ENCODE measurements at regions not wholly inside any gene's neighbourhood (a gene's known extent, or its start where the extent isn't known, plus 50 kb on each side); places are given as distances from the start of the nearest gene placed in this dataset.

GRCh38 chr18:2310886-2311285, 260.4 kb downstream of the METTL4 start:
- DNase-seq: no peak
- CTCF ChIA-PET: interaction anchor here (1.9 kb wide), 1 partner anchor 9 kb away, joined by 5 read pairs; no protein-coding TSS in a partner anchor
- 91% methylated on average over 8 of the region's 9 CpGs for WGBS (ENCODE audit: insufficient coverage)

GRCh38 chr18:2312440-2312839, 258.9 kb downstream of the METTL4 start:
- no peaks in the 10 kb centered on the region for H3K4me1 ChIP-seq (ENCODE audit: control extremely low read depth in 1 of 4, control insufficient read depth in 4 of 4, insufficient read depth in 4 of 4, low read length in 3 of 4)
- ChIA-PET POLR2A (no interaction called here), CTCF (no interaction called here)
- H3K9me3 ChIP-seq (ENCODE audit: control extremely low read depth in 1 of 5, control insufficient read depth in 4 of 5, insufficient read depth in 2 of 5, low read depth in 1 of 5, low read length in 4 of 5): no peaks in the 10 kb centered on the region
- no peak overlapping the region for H3K27ac ChIP-seq (ENCODE audit: insufficient read depth in 1 of 2, low read depth in 1 of 2, low read length in 2 of 2, poor library complexity in 1 of 2, severe bottlenecking in 2 of 2)
- no peaks in the 10 kb centered on the region for H3K36me3 ChIP-seq (ENCODE audit: control insufficient read depth in 4 of 4, insufficient read depth in 4 of 4, low read length in 3 of 4)
- 37% methylated on average over 3 of the region's 4 CpGs for WGBS (ENCODE audit: insufficient coverage)
- H3K27me3 ChIP-seq (replicated peaks in 2 of 5; ENCODE audit: control insufficient read depth in 4 of 5, insufficient read depth in 5 of 5, low read length in 4 of 5): peaks cover 0 to 2% (median 0%) of the 10 kb centered on the region in 5 experiments
- DNase-seq: no peak
- H3K4me3 ChIP-seq (ENCODE audit: control insufficient read depth in 1 of 7, extremely low read depth in 1 of 7, insufficient read depth in 4 of 7, low read depth in 2 of 7, low read length in 6 of 7): no peak overlapping the region

More at GRCh38 chr18:2310886-2311285, 260.4 kb downstream of the METTL4 start:
- POLR2A ChIA-PET: no interaction called here
- Histone ChIP-seq H3K9me3 (ENCODE audit: control extremely low read depth in 1 of 5, control insufficient read depth in 4 of 5, insufficient read depth in 2 of 5, low read depth in 1 of 5, low read length in 4 of 5) (no peaks in the 10 kb centered on the region), H3K4me1 (ENCODE audit: control extremely low read depth in 1 of 4, control insufficient read depth in 4 of 4, insufficient read depth in 4 of 4, low read length in 3 of 4) (no peaks in the 10 kb centered on the region), H3K27ac (ENCODE audit: insufficient read depth in 1 of 2, low read depth in 1 of 2, low read length in 2 of 2, poor library complexity in 1 of 2, severe bottlenecking in 2 of 2) (no peak overlapping the region), H3K4me3 (ENCODE audit: control insufficient read depth in 1 of 7, extremely low read depth in 1 of 7, insufficient read depth in 4 of 7, low read depth in 2 of 7, low read length in 6 of 7) (no peak overlapping the region), H3K27me3 (replicated peaks in 2 of 5; ENCODE audit: control insufficient read depth in 4 of 5, insufficient read depth in 5 of 5, low read length in 4 of 5) (peaks cover 0 to 2% (median 0%) of the 10 kb centered on the region in 5 experiments), H3K36me3 (ENCODE audit: control insufficient read depth in 4 of 4, insufficient read depth in 4 of 4, low read length in 3 of 4) (no peaks in the 10 kb centered on the region)

- Histone ChIP-seq H3K36me3 (ENCODE audit: control insufficient read depth in 4 of 4, insufficient read depth in 4 of 4, low read length in 3 of 4) (no peaks in the 10 kb centered on the region), H3K4me1 (ENCODE audit: control extremely low read depth in 1 of 4, control insufficient read depth in 4 of 4, insufficient read depth in 4 of 4, low read length in 3 of 4) (no peaks in the 10 kb centered on the region), H3K4me3 (ENCODE audit: control insufficient read depth in 1 of 7, extremely low read depth in 1 of 7, insufficient read depth in 4 of 7, low read depth in 2 of 7, low read length in 6 of 7) (no peak overlapping the region), H3K27me3 (replicated peaks in 2 of 5; ENCODE audit: control insufficient read depth in 4 of 5, insufficient read depth in 5 of 5, low read length in 4 of 5) (peaks cover 0 to 2% (median 0%) of the 10 kb centered on the region in 5 experiments), H3K27ac (ENCODE audit: insufficient read depth in 1 of 2, low read depth in 1 of 2, low read length in 2 of 2, poor library complexity in 1 of 2, severe bottlenecking in 2 of 2) (no peak overlapping the region), H3K9me3 (ENCODE audit: control extremely low read depth in 1 of 5, control insufficient read depth in 4 of 5, insufficient read depth in 2 of 5, low read depth in 1 of 5, low read length in 4 of 5) (no peaks in the 10 kb centered on the region)
- no CpG with 5 or more reads among the region's 3 CpGs for WGBS (ENCODE audit: insufficient coverage)
- CTCF ChIA-PET: no interaction called here
- POLR2A ChIA-PET: no interaction called here
- no peak for DNase-seq
Observed at GRCh38 chr18:2313332-2313731, 258.0 kb downstream of the METTL4 start.

- Histone ChIP-seq H3K4me1 (ENCODE audit: control extremely low read depth in 1 of 4, control insufficient read depth in 4 of 4, insufficient read depth in 4 of 4, low read length in 3 of 4) (no peaks in the 10 kb centered on the region), H3K4me3 (ENCODE audit: control insufficient read depth in 1 of 7, extremely low read depth in 1 of 7, insufficient read depth in 4 of 7, low read depth in 2 of 7, low read length in 6 of 7) (no peak overlapping the region), H3K27ac (ENCODE audit: insufficient read depth in 1 of 2, low read depth in 1 of 2, low read length in 2 of 2, poor library complexity in 1 of 2, severe bottlenecking in 2 of 2) (no peak overlapping the region), H3K27me3 (replicated peaks in 2 of 5; ENCODE audit: control insufficient read depth in 4 of 5, insufficient read depth in 5 of 5, low read length in 4 of 5) (peaks cover 0 to 2% (median 0%) of the 10 kb centered on the region in 5 experiments), H3K9me3 (ENCODE audit: control extremely low read depth in 1 of 5, control insufficient read depth in 4 of 5, insufficient read depth in 2 of 5, low read depth in 1 of 5, low read length in 4 of 5) (peaks cover 0 to 4% (median 0%) of the 10 kb centered on the region in 5 experiments), H3K36me3 (ENCODE audit: control insufficient read depth in 4 of 4, insufficient read depth in 4 of 4, low read length in 3 of 4) (no peaks in the 10 kb centered on the region)
- POLR2A ChIA-PET: no interaction called here
- DNase-seq: no peak
- CTCF ChIA-PET: no interaction called here
- WGBS (ENCODE audit: insufficient coverage): no CpG with 5 or more reads among the region's 3 CpGs
Observed at GRCh38 chr18:2316082-2316750, 255.1 kb downstream of the METTL4 start.

DNA sequence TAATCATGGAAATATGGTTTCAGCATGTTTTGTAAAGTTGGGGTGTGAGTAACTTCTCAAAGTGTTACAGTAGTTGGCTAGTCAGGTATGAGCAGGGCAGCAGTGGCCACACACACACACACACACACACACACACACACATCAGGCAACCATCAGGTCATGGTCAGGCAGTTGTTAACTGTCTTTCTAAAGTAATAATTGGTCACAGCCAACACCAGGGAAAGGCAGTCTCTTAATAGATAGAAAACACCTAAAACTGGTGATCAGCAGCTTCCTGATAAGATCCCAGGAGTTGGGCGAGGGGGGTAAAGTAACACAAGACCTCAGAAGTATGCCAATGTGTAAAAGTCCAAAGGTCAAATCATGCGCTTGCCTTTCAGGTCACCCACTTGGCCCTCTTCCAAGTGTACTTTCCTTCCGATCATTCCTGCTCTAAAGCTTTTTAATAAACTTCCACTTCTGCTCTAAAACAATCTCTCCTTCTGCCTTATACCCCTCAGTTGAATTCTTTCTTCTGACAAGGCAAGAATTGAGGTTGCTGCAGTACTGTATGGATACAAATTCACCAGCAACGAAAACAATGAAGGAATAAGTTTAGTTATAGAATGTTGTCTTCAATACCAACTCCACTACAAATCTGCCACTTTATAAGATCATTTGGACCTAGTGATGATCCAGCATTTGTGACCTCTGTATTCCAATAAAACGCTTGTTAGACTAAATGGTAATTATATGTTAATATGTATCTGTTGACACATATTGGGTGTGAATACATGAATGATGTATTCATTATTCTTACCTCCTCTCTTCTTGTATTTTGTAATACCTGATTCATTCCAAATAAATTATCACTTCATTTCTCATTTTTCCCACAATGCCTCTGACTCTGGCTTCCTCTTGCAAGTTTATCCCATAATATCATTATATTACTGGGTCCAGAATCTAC, 254.3 kb downstream of the METTL4 start:
- WGBS (ENCODE audit: insufficient coverage): 97% methylated on average over 3 of the region's 5 CpGs

GRCh38 chr18:2324459-2324858, 246.8 kb downstream of the METTL4 start:
- Histone ChIP-seq H3K4me3 (ENCODE audit: control insufficient read depth in 1 of 7, extremely low read depth in 1 of 7, insufficient read depth in 4 of 7, low read depth in 2 of 7, low read length in 6 of 7) (no peak overlapping the region), H3K27ac (ENCODE audit: insufficient read depth in 1 of 2, low read depth in 1 of 2, low read length in 2 of 2, poor library complexity in 1 of 2, severe bottlenecking in 2 of 2) (no peak overlapping the region), H3K9me3 (ENCODE audit: control extremely low read depth in 1 of 5, control insufficient read depth in 4 of 5, insufficient read depth in 2 of 5, low read depth in 1 of 5, low read length in 4 of 5) (peaks cover 0 to 4% (median 0%) of the 10 kb centered on the region in 5 experiments), H3K27me3 (replicated peaks in 2 of 5; ENCODE audit: control insufficient read depth in 4 of 5, insufficient read depth in 5 of 5, low read length in 4 of 5) (no peaks in the 10 kb centered on the region), H3K4me1 (ENCODE audit: control extremely low read depth in 1 of 4, control insufficient read depth in 4 of 4, insufficient read depth in 4 of 4, low read length in 3 of 4) (no peaks in the 10 kb centered on the region), H3K36me3 (ENCODE audit: control insufficient read depth in 4 of 4, insufficient read depth in 4 of 4, low read length in 3 of 4) (no peaks in the 10 kb centered on the region)
- ChIA-PET POLR2A (no interaction called here), CTCF (no interaction called here)
- no peak for DNase-seq

More for the DNA sequence above, 254.3 kb downstream of the METTL4 start:
- Histone ChIP-seq H3K27ac (ENCODE audit: insufficient read depth in 1 of 2, low read depth in 1 of 2, low read length in 2 of 2, poor library complexity in 1 of 2, severe bottlenecking in 2 of 2) (no peak overlapping the region), H3K27me3 (replicated peaks in 2 of 5; ENCODE audit: control insufficient read depth in 4 of 5, insufficient read depth in 5 of 5, low read length in 4 of 5) (peaks cover 0 to 2% (median 0%) of the 10 kb centered on the region in 5 experiments), H3K9me3 (ENCODE audit: control extremely low read depth in 1 of 5, control insufficient read depth in 4 of 5, insufficient read depth in 2 of 5, low read depth in 1 of 5, low read length in 4 of 5) (peaks cover 0 to 4% (median 0%) of the 10 kb centered on the region in 5 experiments), H3K4me3 (ENCODE audit: control insufficient read depth in 1 of 7, extremely low read depth in 1 of 7, insufficient read depth in 4 of 7, low read depth in 2 of 7, low read length in 6 of 7) (no peak overlapping the region), H3K36me3 (ENCODE audit: control insufficient read depth in 4 of 4, insufficient read depth in 4 of 4, low read length in 3 of 4) (no peaks in the 10 kb centered on the region), H3K4me1 (ENCODE audit: control extremely low read depth in 1 of 4, control insufficient read depth in 4 of 4, insufficient read depth in 4 of 4, low read length in 3 of 4) (no peaks in the 10 kb centered on the region)
- DNase-seq: no peak
- CTCF ChIA-PET: no interaction called here
- POLR2A ChIA-PET: no interaction called here

DNA sequence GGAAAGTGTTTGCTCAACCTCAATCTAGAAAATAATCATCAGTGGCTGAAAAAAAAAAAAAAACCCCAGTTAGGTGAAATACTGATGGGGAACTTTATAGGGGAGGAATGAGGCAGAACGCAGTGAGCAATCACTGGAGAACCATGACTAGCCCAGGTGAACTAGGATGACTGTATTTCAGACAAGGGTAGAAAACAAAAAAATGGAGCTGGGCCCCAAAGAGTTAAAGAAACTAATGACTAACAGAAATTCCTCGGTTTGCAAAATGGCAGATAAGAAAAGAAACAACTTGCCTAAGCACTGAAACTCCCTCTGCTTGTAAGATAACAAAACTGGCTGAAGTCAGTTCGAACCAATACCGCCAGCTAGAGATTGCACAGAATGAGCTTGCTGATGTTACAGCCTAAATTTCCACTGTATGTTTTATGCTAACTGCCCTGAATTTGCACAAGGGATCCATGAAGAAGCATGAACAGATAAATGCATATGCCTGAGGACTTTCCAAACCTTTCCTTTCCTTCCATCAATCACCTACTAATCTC, 245.9 kb downstream of the METTL4 start:
- DNase-seq: no peak
- CTCF ChIA-PET: no interaction called here
- Histone ChIP-seq H3K27ac (ENCODE audit: insufficient read depth in 1 of 2, low read depth in 1 of 2, low read length in 2 of 2, poor library complexity in 1 of 2, severe bottlenecking in 2 of 2) (peak overlapping the region in 1 of 2 experiments; percentile 6), H3K4me3 (ENCODE audit: control insufficient read depth in 1 of 7, extremely low read depth in 1 of 7, insufficient read depth in 4 of 7, low read depth in 2 of 7, low read length in 6 of 7) (no peak overlapping the region), H3K27me3 (replicated peaks in 2 of 5; ENCODE audit: control insufficient read depth in 4 of 5, insufficient read depth in 5 of 5, low read length in 4 of 5) (no peaks in the 10 kb centered on the region), H3K36me3 (ENCODE audit: control insufficient read depth in 4 of 4, insufficient read depth in 4 of 4, low read length in 3 of 4) (no peaks in the 10 kb centered on the region), H3K9me3 (ENCODE audit: control extremely low read depth in 1 of 5, control insufficient read depth in 4 of 5, insufficient read depth in 2 of 5, low read depth in 1 of 5, low read length in 4 of 5) (peaks cover 0 to 3% (median 0%) of the 10 kb centered on the region in 5 experiments), H3K4me1 (ENCODE audit: control extremely low read depth in 1 of 4, control insufficient read depth in 4 of 4, insufficient read depth in 4 of 4, low read length in 3 of 4) (no peaks in the 10 kb centered on the region)
- POLR2A ChIA-PET: no interaction called here
- WGBS (ENCODE audit: insufficient coverage): 81% methylated on average over 4 of the region's 4 CpGs
